Duodenal mucosa (tissue), 2 donors: ENCODE measurements at regions not wholly inside any gene's neighbourhood (a gene's known extent, or its start where the extent isn't known, plus 50 kb on each side); places are given as distances from the start of the nearest gene placed in this dataset.

Source experiments
- H3K27ac ChIP-seq: one replicate; pipeline ENCODE4 v1.7.0; 2013; ENCODE audit warnings: low read depth, low read length
- H3K27me3 ChIP-seq, 2 donors: one replicate each; pipeline ENCODE4 v1.7.0; 2013; ENCODE audit warnings: low read length in 2 of 2, control low read depth in 1 of 2; ENCODE audit not compliant: insufficient read depth in 2 of 2, control insufficient read depth in 1 of 2
- H3K36me3 ChIP-seq, 2 donors: one replicate each; pipeline ENCODE4 v1.7.0; 2013; ENCODE audit warnings: low read length in 2 of 2, control low read depth in 1 of 2; ENCODE audit not compliant: insufficient read depth in 2 of 2, control insufficient read depth in 1 of 2
- H3K4me1 ChIP-seq, 2 donors: one replicate each; pipeline ENCODE4 v1.7.0; 2013; ENCODE audit warnings: low read length in 2 of 2, control low read depth in 1 of 2; ENCODE audit not compliant: insufficient read depth in 2 of 2, control insufficient read depth in 1 of 2
- H3K4me3 ChIP-seq, 2 donors: one replicate each; pipeline ENCODE4 v1.7.0; 2013; ENCODE audit warnings: low read length in 2 of 2, low read depth in 1 of 2
- H3K9ac ChIP-seq, 2 donors: one replicate each; pipeline ENCODE4 v1.7.0; 2013; ENCODE audit warnings: low read length in 2 of 2, low read depth in 1 of 2
- H3K9me3 ChIP-seq, 2 donors: one replicate each; pipeline ENCODE4 v1.7.0; 2013; ENCODE audit warnings: low read length in 2 of 2, control low read depth in 1 of 2; ENCODE audit not compliant: control insufficient read depth in 1 of 2

- no peaks in the 10 kb centered on the region for H3K27me3 ChIP-seq
- H3K9ac ChIP-seq: no peak overlapping the region
- H3K9me3 ChIP-seq: peaks cover 0 to 5% of the 10 kb centered on the region in 2 donors
- no peak overlapping the region for H3K4me3 ChIP-seq
- H3K4me1 ChIP-seq: peaks cover 6 to 20% of the 10 kb centered on the region in 2 donors
- H3K27ac ChIP-seq: no peak overlapping the region
- H3K36me3 ChIP-seq: no peaks in the 10 kb centered on the region
Measured at GRCh38 chr1:109827466-109827865, 63.7 kb upstream of the EPS8L3 start.

GRCh38 chr1:109826930-109827349 is 63.2 kb upstream of the EPS8L3 start:
- H3K4me1 ChIP-seq: peaks cover 7 to 25% of the 10 kb centered on the region in 2 donors
- no peak overlapping the region for H3K27ac ChIP-seq
- no peak overlapping the region for H3K4me3 ChIP-seq

DNA sequence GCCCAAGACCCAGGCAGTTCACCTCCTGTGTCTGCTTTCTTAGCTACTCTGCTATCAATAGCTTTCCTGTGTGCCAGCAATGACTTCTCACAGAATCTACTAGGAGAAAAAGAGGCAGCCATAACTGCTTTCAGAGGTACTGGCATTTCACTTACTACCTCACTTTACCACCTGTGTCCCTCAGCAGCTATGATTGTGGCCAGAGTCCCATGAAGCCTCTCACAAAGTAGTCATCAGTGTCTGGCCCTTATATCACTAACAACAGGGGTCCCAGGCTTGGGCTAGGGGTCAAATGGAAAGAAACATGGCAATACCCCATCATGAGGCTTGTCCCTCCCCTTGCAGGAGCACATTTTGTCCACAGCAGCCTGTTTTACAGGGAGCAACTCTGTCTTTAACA is 62.7 kb upstream of the EPS8L3 start:
- no peak overlapping the region for H3K9ac ChIP-seq
- H3K4me3 ChIP-seq: no peak overlapping the region
- H3K36me3 ChIP-seq: no peaks in the 10 kb centered on the region
- no peak overlapping the region for H3K27ac ChIP-seq
- no peaks in the 10 kb centered on the region for H3K27me3 ChIP-seq
- H3K9me3 ChIP-seq: no peaks in the 10 kb centered on the region
- peaks cover 11 to 30% of the 10 kb centered on the region in 2 donors for H3K4me1 ChIP-seq

More at GRCh38 chr1:109826930-109827349, 63.2 kb upstream of the EPS8L3 start:
- Histone ChIP-seq H3K9ac (no peak overlapping the region), H3K9me3 (no peaks in the 10 kb centered on the region), H3K27me3 (no peaks in the 10 kb centered on the region), H3K36me3 (no peaks in the 10 kb centered on the region)

DNA sequence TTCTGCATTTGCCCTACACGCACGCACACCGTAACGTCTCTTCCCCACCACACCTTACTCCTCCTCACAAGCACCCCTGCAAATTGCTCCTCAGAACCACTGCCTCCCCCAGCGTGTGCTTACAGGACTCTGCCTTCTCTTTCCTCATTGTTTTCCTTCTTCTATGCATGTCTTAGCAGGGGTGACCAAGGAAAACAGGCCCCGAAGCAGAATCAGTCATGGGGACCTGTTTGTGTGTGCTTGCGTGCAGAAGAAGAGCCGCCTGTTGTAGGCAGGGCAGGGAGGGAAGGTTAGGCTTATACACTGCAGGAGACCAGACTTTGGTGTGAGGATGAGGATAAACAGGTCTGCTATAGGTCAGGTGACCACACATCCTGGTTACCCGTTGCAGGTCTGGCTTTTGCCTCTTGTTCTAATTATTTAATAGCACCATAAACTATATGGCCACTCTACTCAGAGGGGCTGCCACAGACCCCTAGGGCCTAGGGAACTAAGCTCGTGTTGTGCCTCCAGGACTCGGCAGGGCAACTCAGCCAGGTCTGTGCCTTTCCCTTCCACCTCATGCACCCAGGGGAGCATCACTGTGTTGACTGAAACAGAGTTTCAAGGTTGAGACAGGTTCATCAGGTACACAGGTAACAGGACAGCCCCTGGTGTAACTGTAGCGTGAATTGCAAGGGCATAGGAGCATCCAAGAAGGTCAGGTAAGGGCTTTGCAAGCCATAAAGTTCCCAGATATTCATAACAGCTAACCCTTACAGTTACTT is 60.8 kb upstream of the EPS8L3 start:
- no peak overlapping the region for H3K9ac ChIP-seq
- H3K36me3 ChIP-seq: no peaks in the 10 kb centered on the region
- peaks cover 13 to 31% of the 10 kb centered on the region in 2 donors for H3K4me1 ChIP-seq
- H3K4me3 ChIP-seq: no peak overlapping the region
- H3K9me3 ChIP-seq: no peaks in the 10 kb centered on the region
- H3K27me3 ChIP-seq: no peaks in the 10 kb centered on the region
- no peak overlapping the region for H3K27ac ChIP-seq

GRCh38 chr1:109823543-109824348 is 60.0 kb upstream of the EPS8L3 start:
- H3K27me3 ChIP-seq: no peaks in the 10 kb centered on the region
- H3K4me1 ChIP-seq: peaks cover 13 to 32% of the 10 kb centered on the region in 2 donors
- no peaks in the 10 kb centered on the region for H3K9me3 ChIP-seq
- peak overlapping the region; percentile 34 for H3K27ac ChIP-seq
- no peak overlapping the region for H3K9ac ChIP-seq
- no peak overlapping the region for H3K4me3 ChIP-seq
- no peaks in the 10 kb centered on the region for H3K36me3 ChIP-seq

- H3K9ac ChIP-seq: no peak overlapping the region
- no peaks in the 10 kb centered on the region for H3K27me3 ChIP-seq
- no peaks in the 10 kb centered on the region for H3K9me3 ChIP-seq
- H3K4me3 ChIP-seq: peak overlapping the region in 1 of 2 donors; percentile 9
- peaks cover 20 to 38% of the 10 kb centered on the region in 2 donors for H3K4me1 ChIP-seq
- H3K27ac ChIP-seq: peak overlapping the region; percentile 34
- no peaks in the 10 kb centered on the region for H3K36me3 ChIP-seq
Measured at GRCh38 chr1:109822749-109823542, 59.2 kb upstream of the EPS8L3 start.

DNA sequence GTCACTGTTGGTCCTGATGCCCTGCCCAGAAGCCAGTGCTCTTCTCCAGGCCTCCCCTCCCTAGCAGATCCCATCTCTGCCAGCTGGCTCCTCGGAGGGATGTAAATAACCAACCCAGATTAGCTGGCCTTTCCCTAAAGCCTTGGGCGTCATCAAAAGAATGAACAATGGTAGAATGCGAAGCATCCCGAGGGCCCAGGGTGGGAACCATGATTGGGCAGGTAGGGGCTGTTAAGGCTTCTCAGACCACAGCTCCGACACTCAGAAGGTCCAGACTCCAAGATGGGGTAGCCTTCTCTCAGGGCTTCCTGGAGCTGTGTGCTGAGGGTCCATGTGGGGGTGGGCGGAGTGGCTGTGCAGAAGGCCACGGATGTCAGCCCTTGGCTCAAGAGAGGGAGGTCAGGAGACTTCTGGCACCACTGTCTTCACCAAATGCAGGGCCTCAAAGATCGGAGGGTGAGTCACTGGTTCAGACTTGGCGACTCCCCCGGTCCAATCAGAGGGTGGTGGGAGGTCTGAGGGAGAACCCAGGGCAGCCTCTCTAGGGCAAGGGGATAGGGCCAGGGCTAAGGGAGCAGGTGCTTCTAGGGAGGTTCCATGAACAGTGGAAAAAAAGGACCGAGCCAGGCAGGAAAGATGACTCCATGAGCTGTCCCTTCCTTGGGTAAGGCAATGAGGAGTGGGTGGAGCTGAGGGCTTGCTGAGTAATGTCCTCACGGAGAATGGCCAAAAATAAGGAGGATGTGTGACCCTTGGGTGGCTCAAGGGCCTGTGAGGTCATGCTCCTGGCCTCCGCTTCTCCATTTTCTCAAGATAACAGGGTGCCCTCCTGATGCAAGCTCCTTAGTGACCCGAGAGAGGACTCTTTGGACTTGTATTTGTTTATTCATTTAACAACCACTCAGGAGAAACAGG is 58.4 kb upstream of the EPS8L3 start:
- peak overlapping the region; percentile 13 for H3K27ac ChIP-seq
- H3K9ac ChIP-seq: no peak overlapping the region
- H3K9me3 ChIP-seq: no peaks in the 10 kb centered on the region
- H3K4me3 ChIP-seq: peak overlapping the region in 1 of 2 donors; percentile 9
- peaks cover 20 to 38% of the 10 kb centered on the region in 2 donors for H3K4me1 ChIP-seq
- H3K27me3 ChIP-seq: no peaks in the 10 kb centered on the region
- no peaks in the 10 kb centered on the region for H3K36me3 ChIP-seq

DNA sequence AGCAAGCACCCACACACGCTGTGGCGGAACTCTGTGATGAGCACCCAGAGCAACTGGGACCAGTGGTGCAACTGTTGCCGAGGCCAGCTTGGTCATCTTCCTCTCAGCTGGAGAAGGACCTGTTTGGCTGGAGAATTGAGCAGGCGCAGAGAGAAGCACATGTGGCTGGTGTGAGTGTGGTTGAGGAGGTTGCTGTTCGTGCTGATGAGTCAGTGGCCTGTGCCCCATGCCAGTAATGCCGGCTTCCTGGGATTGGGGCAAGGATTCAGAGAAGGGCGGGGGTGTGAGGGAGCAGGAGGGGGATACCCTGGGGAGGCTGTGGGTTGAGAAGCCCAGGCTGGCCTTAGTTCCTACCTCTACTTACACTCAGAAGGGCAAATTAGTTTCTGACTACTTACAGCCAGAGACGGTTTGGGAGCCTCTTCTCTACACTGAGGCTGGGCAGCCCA is 57.5 kb upstream of the EPS8L3 start:
- peaks cover 20 to 38% of the 10 kb centered on the region in 2 donors for H3K4me1 ChIP-seq
- H3K27ac ChIP-seq: no peak overlapping the region
- no peak overlapping the region for H3K4me3 ChIP-seq
- peaks cover 0 to under 1% of the 10 kb centered on the region in 2 donors for H3K9me3 ChIP-seq
- H3K9ac ChIP-seq: no peak overlapping the region
- H3K36me3 ChIP-seq: no peaks in the 10 kb centered on the region
- no peaks in the 10 kb centered on the region for H3K27me3 ChIP-seq

GRCh38 chr1:109819906-109820305 is 56.2 kb upstream of the EPS8L3 start:
- Histone ChIP-seq H3K36me3 (no peaks in the 10 kb centered on the region), H3K4me1 (peaks cover 25 to 38% of the 10 kb centered on the region in 2 donors), H3K27ac (no peak overlapping the region), H3K4me3 (no peak overlapping the region), H3K9me3 (peaks cover 3 to 7% of the 10 kb centered on the region in 2 donors), H3K27me3 (no peaks in the 10 kb centered on the region), H3K9ac (no peak overlapping the region)
